IPS DF 4.7 (cell line): ENCODE measurements at regions not wholly inside any gene's neighbourhood (a gene's known extent, or its start where the extent isn't known, plus 50 kb on each side); places are given as distances from the start of the nearest gene placed in this dataset.
"Not testable (repeated sequence)": the region's sequence is repeated elsewhere in the genome, so short reads cannot be mapped to it uniquely, and the experiment has no call there.

ENCODE experiments used
- DNase-seq: peaks from one replicate; pipeline ENCODE4 v3.0.0-alpha.2; 2013; ENCODE audit warnings: low spot score; ENCODE audit errors: extremely low read depth

GRCh38 chr7:148472406-148472805 lies 118.2 kb upstream of the C7orf33 start:
- DNase-seq = no peak

GRCh38 chr7:148473703-148474480 lies 116.7 kb upstream of the C7orf33 start:
- DNase-seq = no peak

- DNase-seq = no peak
Observed at GRCh38 chr7:148474481-148475025, 116.0 kb upstream of the C7orf33 start.

- DNase-seq = no peak
Observed at GRCh38 chr7:148478551-148478950, 112.0 kb upstream of the C7orf33 start.

- DNase-seq = no peak
Observed at GRCh38 chr7:148480479-148481146, 110.0 kb upstream of the C7orf33 start.

GRCh38 chr7:148481147-148481526 lies 109.4 kb upstream of the C7orf33 start:
- no peak for DNase-seq

GRCh38 chr7:148481971-148482626 lies 108.5 kb upstream of the C7orf33 start:
- no peak for DNase-seq

GRCh38 chr7:148483515-148484308 lies 106.9 kb upstream of the C7orf33 start:
- no peak for DNase-seq

GRCh38 chr7:148484486-148484885 lies 106.1 kb upstream of the C7orf33 start:
- DNase-seq = no peak

GRCh38 chr7:148485618-148486017 lies 104.9 kb upstream of the C7orf33 start:
- no peak for DNase-seq

- DNase-seq = no peak
Observed at GRCh38 chr7:148486937-148487336, 103.6 kb upstream of the C7orf33 start.

- no peak for DNase-seq
Observed at GRCh38 chr7:148487912-148488311, 102.7 kb upstream of the C7orf33 start.

- DNase-seq = no peak
Observed at GRCh38 chr7:148489678-148490077, 100.9 kb upstream of the C7orf33 start.

GRCh38 chr7:148492157-148492860 lies 98.3 kb upstream of the C7orf33 start:
- DNase-seq = no peak

GRCh38 chr7:148495605-148496004 lies 95.0 kb upstream of the C7orf33 start:
- DNase-seq = no peak

GRCh38 chr7:148500978-148501377 lies 89.6 kb upstream of the C7orf33 start:
- no peak for DNase-seq

- no peak for DNase-seq
Observed at GRCh38 chr7:148503900-148504487, 86.6 kb upstream of the C7orf33 start.

GRCh38 chr7:148505645-148506375 lies 84.8 kb upstream of the C7orf33 start:
- DNase-seq = no peak

GRCh38 chr7:148507064-148507573 lies 83.4 kb upstream of the C7orf33 start:
- not testable (repeated sequence) for DNase-seq
